Common myeloid progenitor, CD34-positive (primary cell): ENCODE measurements at regions not wholly inside any gene's neighbourhood (a gene's known extent, or its start where the extent isn't known, plus 50 kb on each side); places are given as distances from the start of the nearest gene placed in this dataset.

ENCODE experiments used
- CTCF ChIA-PET: fragments of 350-600 bp; sonication (Branson Sonifier 250); formaldehyde crosslinking; loops from one replicate; lab custom pipeline; 2021; ENCODE audit warnings: antibody characterized with exemption; lab: Charles Lee
- POLR2A ChIA-PET: fragments of 350-600 bp; sonication (Branson Sonifier 250); formaldehyde crosslinking; loops from one replicate; lab custom pipeline; 2021; ENCODE audit warnings: antibody characterized with exemption; lab: Charles Lee
- DNase-seq, 3 donors: peaks; one replicate each; pipeline versions ENCODE4 v3.0.0 to v3.0.0-alpha.2; 2013
- H3K27ac ChIP-seq, 2 experiments: 1 replicate in 1 of 2; 2 replicates in 1 of 2; pipeline ENCODE4 v1.7.0; 2013; ENCODE audit warnings: inconsistent platforms in 2 of 2, low read length in 2 of 2, mild to moderate bottlenecking in 2 of 2, low read depth in 1 of 2, moderate library complexity in 1 of 2; ENCODE audit not compliant: severe bottlenecking in 2 of 2, insufficient read depth in 1 of 2, poor library complexity in 1 of 2
- H3K27me3 ChIP-seq, 5 experiments: replicated peaks in 2 of 5; 1 replicate in 3 of 5; 2 replicates in 2 of 5; pipeline versions ENCODE4 v1.6.1 to v1.7.0; 2013; ENCODE audit warnings: low read length in 4 of 5, mild to moderate bottlenecking in 2 of 5, moderate library complexity in 2 of 5, inconsistent platforms in 1 of 5; ENCODE audit not compliant: insufficient read depth in 5 of 5, control insufficient read depth in 4 of 5
- H3K36me3 ChIP-seq, 4 experiments: 1 replicate in 2 of 4; 2 replicates in 2 of 4; pipeline versions ENCODE4 v1.6.1 to v1.7.0; 2013; ENCODE audit warnings: low read length in 3 of 4, control low read depth in 1 of 4, mild to moderate bottlenecking in 1 of 4; ENCODE audit not compliant: control insufficient read depth in 4 of 4, insufficient read depth in 4 of 4
- H3K4me1 ChIP-seq, 4 experiments: 1 replicate in 3 of 4; 2 replicates in 1 of 4; pipeline versions ENCODE4 v1.6.1 to v1.7.1; 2013; ENCODE audit warnings: low read length in 3 of 4, mild to moderate bottlenecking in 3 of 4, control low read depth in 1 of 4, inconsistent platforms in 1 of 4, moderate library complexity in 1 of 4; ENCODE audit not compliant: control insufficient read depth in 4 of 4, insufficient read depth in 4 of 4; ENCODE audit errors: control extremely low read depth in 1 of 4
- H3K4me3 ChIP-seq, 7 experiments: 1 replicate in 4 of 7; 2 replicates in 3 of 7; pipeline versions ENCODE4 v1.5.1 to v1.7.0; 2013; ENCODE audit warnings: mild to moderate bottlenecking in 7 of 7, low read length in 6 of 7, moderate library complexity in 6 of 7, inconsistent platforms in 2 of 7, low read depth in 2 of 7, control low read depth in 1 of 7; ENCODE audit not compliant: insufficient read depth in 4 of 7, control insufficient read depth in 1 of 7; ENCODE audit errors: extremely low read depth in 1 of 7
- H3K9me3 ChIP-seq, 5 experiments: 1 replicate in 4 of 5; 2 replicates in 1 of 5; pipeline versions ENCODE4 v1.6.1 to v1.7.1; 2013; ENCODE audit warnings: low read length in 4 of 5, mild to moderate bottlenecking in 2 of 5, inconsistent platforms in 1 of 5, low read depth in 1 of 5, moderate library complexity in 1 of 5; ENCODE audit not compliant: control insufficient read depth in 4 of 5, insufficient read depth in 2 of 5; ENCODE audit errors: control extremely low read depth in 1 of 5
- WGBS: methylation state at CpG from one replicate; pipeline ENCODE4 v1.1.5; 2013; ENCODE audit not compliant: insufficient coverage; 5-methylcytosine and 5-hydroxymethylcytosine counted together

DNA sequence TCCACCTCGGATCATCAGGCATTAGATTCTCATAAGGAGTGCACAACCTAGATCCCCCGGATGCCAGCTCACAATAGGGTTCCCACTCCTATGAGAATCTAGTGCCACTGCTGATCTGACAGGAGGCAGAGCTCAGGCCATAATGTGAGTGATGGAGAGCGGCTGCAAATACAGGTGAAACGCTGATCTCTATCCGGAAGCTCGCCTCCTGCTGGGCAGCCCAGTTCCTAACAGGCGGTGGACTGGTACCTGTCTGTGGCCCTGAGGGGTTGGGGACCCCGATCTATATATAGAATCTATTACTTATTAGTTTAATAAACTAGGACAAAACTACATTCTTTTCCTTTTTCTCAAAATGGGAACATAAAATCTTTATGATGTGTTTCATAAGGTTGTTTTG, 741.9 kb downstream of the RFPL4B start:
- CTCF ChIA-PET, result no interaction called here
- H3K27ac ChIP-seq, result no peak overlapping the region
- H3K36me3 ChIP-seq, result no peaks in the 10 kb centered on the region
- no peak for DNase-seq
- no peak overlapping the region for H3K4me3 ChIP-seq
- H3K27me3 ChIP-seq, result no peaks in the 10 kb centered on the region
- H3K9me3 ChIP-seq, result no peaks in the 10 kb centered on the region
- WGBS, result 96% methylated on average over 3 of the region's 8 CpGs
- POLR2A ChIA-PET, result no interaction called here
- no peaks in the 10 kb centered on the region for H3K4me1 ChIP-seq

DNA sequence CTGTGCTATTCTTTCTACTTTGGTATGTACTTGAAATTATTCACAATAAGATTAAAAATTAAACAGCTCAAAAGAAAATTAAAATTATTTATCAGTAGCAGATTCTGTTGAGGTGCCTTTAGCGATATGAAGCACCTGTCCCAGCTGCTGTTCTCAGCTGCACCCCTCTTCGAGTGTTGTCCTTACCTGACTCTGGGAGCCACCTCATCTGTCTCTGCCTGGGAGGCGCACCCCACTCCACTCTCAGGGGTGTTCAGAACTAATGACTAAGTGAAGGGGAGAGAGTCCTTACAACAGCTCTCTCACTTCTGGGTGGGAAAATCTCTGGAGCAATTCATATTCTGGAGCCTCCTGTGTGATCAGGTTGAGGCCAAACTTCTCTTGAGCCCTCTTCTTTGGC, 745.7 kb downstream of the RFPL4B start:
- no peaks in the 10 kb centered on the region for H3K27me3 ChIP-seq
- 100% methylated on average over 2 of the region's 3 CpGs for WGBS
- ChIA-PET POLR2A (no interaction called here), CTCF (no interaction called here)
- no peak overlapping the region for H3K27ac ChIP-seq
- no peak overlapping the region for H3K4me3 ChIP-seq
- no peaks in the 10 kb centered on the region for H3K4me1 ChIP-seq
- no peak for DNase-seq
- H3K36me3 ChIP-seq, result no peaks in the 10 kb centered on the region
- H3K9me3 ChIP-seq, result no peaks in the 10 kb centered on the region

DNA sequence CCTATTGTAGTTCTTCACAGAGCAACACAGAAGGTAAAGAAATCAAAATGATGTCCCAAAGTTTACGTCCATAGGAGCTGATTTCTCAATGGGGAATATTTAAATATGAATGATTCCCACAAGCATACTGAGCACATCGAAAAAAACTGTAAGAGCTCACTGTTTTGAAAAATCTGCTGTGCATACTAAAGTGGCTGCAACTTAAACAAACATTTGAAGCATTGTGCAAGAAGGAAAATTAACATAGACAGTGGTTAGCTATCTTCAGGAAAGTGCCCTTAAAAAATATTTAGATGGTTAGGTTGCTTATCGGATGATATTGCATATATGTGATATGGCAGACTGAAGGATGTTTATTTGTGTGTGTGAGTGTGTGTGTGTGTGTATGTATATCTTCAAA, 747.6 kb downstream of the RFPL4B start:
- Histone ChIP-seq H3K27ac (no peak overlapping the region), H3K36me3 (no peaks in the 10 kb centered on the region), H3K27me3 (no peaks in the 10 kb centered on the region), H3K4me1 (no peaks in the 10 kb centered on the region), H3K9me3 (no peaks in the 10 kb centered on the region), H3K4me3 (no peak overlapping the region)
- POLR2A ChIA-PET, result no interaction called here
- WGBS, result no CpG with 5 or more reads among the region's 3 CpGs
- CTCF ChIA-PET, result interaction anchor here (0.6 kb wide), 1 partner anchor 29 kb away, joined by 3 read pairs; no protein-coding TSS in a partner anchor
- DNase-seq, result no peak

DNA sequence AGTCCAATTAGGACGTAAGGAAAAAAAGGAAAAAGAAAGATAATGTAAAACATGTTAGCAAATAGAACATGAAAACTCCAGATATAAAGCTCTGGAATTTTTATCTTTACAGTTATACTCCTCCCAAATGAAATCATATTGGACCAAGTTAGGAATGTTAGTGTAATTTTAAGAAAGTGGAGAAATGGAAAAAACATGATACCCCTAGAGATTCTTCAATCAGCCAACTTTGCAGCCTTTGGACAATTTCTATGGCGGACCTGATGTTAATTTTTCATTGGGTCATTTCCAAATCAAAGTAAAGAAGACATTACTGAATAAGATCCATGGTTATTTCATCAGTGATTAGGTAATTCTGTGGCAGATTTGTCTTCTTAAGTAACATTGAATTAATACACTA, 748.7 kb downstream of the RFPL4B start:
- Histone ChIP-seq H3K27ac (no peak overlapping the region), H3K9me3 (peaks cover 0 to 1% (median 0%) of the 10 kb centered on the region in 5 experiments), H3K4me1 (no peaks in the 10 kb centered on the region), H3K4me3 (no peak overlapping the region), H3K27me3 (no peaks in the 10 kb centered on the region), H3K36me3 (no peaks in the 10 kb centered on the region)
- WGBS, result no CpG with 5 or more reads among the region's 2 CpGs
- no peak for DNase-seq
- CTCF ChIA-PET, result interaction anchor here (0.7 kb wide), 1 partner anchor 9 kb away, joined by 3 read pairs; no protein-coding TSS in a partner anchor
- POLR2A ChIA-PET, result no interaction called here

DNA sequence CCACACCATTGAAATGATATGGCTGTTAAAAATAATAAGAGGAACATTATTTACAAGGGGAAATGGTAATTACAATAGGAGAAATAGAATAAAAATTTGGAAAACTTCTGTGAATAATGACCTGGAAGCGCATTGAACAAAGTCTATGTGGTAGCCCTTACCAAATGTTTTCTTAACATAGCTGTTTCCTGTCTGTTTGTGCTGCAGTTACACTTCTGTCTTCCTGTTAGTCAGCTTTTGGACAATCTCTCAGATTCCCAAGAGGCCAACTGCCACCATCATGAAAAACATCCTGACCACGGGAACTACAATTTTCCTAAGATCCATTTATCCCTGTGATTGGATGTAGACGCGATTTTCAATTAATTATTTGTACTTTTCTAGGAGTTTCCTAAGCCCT, 754.4 kb upstream of the MARCKS start:
- Histone ChIP-seq H3K4me3 (peak overlapping the region in 2 of 7 experiments; percentile 2 to 28), H3K27ac (peak overlapping the region; percentile 25 to 63), H3K36me3 (no peaks in the 10 kb centered on the region), H3K9me3 (peaks cover 0 to 1% (median 0%) of the 10 kb centered on the region in 5 experiments), H3K27me3 (no peaks in the 10 kb centered on the region), H3K4me1 (peaks cover 12 to 23% (median 18%) of the 10 kb centered on the region in 4 experiments)
- WGBS, result 25% methylated on average over 1 of the region's 4 CpGs
- ChIA-PET CTCF (no interaction called here), POLR2A (no interaction called here)
- DNase-seq, result peak in 2 of 3 donors; percentile 24 to 51

DNA sequence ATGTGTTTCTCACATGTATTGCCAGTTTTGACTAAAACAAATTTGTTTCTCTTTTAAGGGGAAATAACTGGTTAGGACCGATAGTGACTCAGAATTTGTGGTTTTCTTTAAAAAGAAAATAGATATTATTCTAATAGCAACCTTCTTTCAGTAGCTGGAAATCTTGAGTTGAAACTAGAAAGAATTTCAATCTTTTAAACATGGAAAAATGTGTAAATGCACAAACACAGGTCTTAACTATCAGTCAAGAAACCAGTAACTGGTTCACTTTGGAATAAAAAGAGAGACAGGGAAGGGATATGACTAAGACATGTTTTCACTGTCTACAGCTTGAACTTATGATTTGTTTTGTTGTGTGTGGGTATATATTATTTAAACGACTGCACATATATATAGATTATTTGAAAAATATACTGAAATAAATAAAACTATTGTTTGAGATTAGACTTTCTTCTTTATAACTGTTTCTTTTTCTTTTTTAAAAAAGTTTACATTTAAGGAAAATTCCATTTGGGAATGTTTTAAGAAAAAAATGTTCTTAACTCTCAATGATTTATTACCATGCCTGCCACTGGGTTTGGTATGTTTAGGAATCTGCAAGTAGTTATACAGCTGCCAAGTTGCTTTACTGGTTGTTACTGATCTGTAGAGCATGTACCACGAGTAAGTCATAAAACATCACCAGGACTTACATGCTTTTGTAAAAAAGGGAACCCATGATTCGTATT, 753.3 kb upstream of the MARCKS start:
- Histone ChIP-seq H3K4me3 (peak overlapping the region in 1 of 7 experiments; percentile 38), H3K4me1 (peaks cover 12 to 23% (median 18%) of the 10 kb centered on the region in 4 experiments), H3K27me3 (no peaks in the 10 kb centered on the region), H3K36me3 (no peaks in the 10 kb centered on the region), H3K9me3 (peaks cover 0 to 1% (median 0%) of the 10 kb centered on the region in 5 experiments), H3K27ac (peak overlapping the region in 1 of 2 experiments; percentile 63)
- 10% methylated on average over 2 of the region's 4 CpGs for WGBS
- CTCF ChIA-PET, result interaction anchor here (1.3 kb wide), 1 partner anchor 8 kb away, joined by 3 read pairs; no protein-coding TSS in a partner anchor
- POLR2A ChIA-PET, result interaction anchor here (0.7 kb wide), 1 partner anchor 260 kb away, joined by 3 read pairs; no protein-coding TSS in a partner anchor
- peak; percentile 46 to 83 (median 66) for DNase-seq

DNA sequence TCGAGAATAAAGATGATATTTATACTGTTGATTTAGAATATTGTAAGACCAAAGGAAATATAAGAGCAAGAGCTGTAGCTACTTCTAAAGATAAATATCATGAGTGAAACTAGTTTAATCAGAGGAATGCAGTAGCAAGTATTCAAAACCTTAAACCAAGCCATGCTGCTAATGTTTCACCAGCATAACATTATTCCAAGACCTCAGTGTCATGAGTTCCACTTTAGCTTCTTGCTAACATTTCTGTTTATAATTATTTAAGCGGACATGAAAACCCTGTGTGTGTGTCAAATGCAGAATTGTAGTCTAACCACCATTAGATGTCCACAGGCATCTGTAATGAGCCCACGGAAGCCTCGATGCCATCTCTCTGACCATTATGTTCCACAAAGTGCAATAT, 752.6 kb upstream of the MARCKS start:
- Histone ChIP-seq H3K4me1 (peaks cover 12 to 23% (median 18%) of the 10 kb centered on the region in 4 experiments), H3K27me3 (no peaks in the 10 kb centered on the region), H3K36me3 (no peaks in the 10 kb centered on the region), H3K9me3 (peaks cover 0 to 4% (median 0%) of the 10 kb centered on the region in 5 experiments), H3K4me3 (no peak overlapping the region), H3K27ac (no peak overlapping the region)
- DNase-seq, result no peak
- ChIA-PET POLR2A (interaction anchor here (0.7 kb wide), 1 partner anchor 260 kb away, joined by 3 read pairs; no protein-coding TSS in a partner anchor), CTCF (interaction anchor here (1.3 kb wide), 1 partner anchor 9 kb away, joined by 3 read pairs; no protein-coding TSS in a partner anchor)
- 90% methylated on average over 2 of the region's 4 CpGs for WGBS
